ENCODE measurements at regions not wholly inside any gene's neighbourhood (a gene's known extent, or its start where the extent isn't known, plus 50 kb on each side); places are given as distances from the start of the nearest gene placed in this dataset.

- no peaks in the 10 kb centered on the region for H3K36me3 ChIP-seq (ENCODE audit: control insufficient read depth, low read length)
- no peaks in the 10 kb centered on the region for H3K9me3 ChIP-seq (ENCODE audit: control insufficient read depth, insufficient read depth, low read length)
- TF ChIP-seq CTCF (IDR thresholded peaks at IDR 0.05; ENCODE audit: low read depth, low read length, poor library complexity, severe bottlenecking) (no peak), EZH2phosphoT487 (IDR thresholded peaks at IDR 0.05; ENCODE audit: borderline replicate concordance, low read length) (no peak)
- H3F3A ChIP-seq (ENCODE audit: control insufficient read depth, insufficient read depth), result no peaks in the 10 kb centered on the region
- no peaks in the 10 kb centered on the region for H3K9me2 ChIP-seq (replicated peaks; ENCODE audit: control insufficient read depth, low read length)
- no peak overlapping the region for H3K27ac ChIP-seq (ENCODE audit: low read depth, low read length)
- no peaks in the 10 kb centered on the region for H3K4me1 ChIP-seq (ENCODE audit: control insufficient read depth, low read length)
- no peak overlapping the region for H3K4me3 ChIP-seq (ENCODE audit: low read length)
- no peak overlapping the region for H3K4me2 ChIP-seq (ENCODE audit: low read length)
- no peaks in the 10 kb centered on the region for H4K20me1 ChIP-seq (ENCODE audit: control insufficient read depth, insufficient read depth, low read depth, low read length)
- H3K27me3 ChIP-seq (ENCODE audit: control insufficient read depth, low read length), result peaks cover 35% of the 10 kb centered on the region
- H3K79me2 ChIP-seq (ENCODE audit: control insufficient read depth, low read length), result no peaks in the 10 kb centered on the region
Observed at GRCh38 chr9:99362321-99362720, 140.2 kb downstream of the SEC61B start.

GRCh38 chr9:99363509-99363908 lies 141.4 kb downstream of the SEC61B start:
- Histone ChIP-seq H3K36me3 (ENCODE audit: control insufficient read depth, low read length) (no peaks in the 10 kb centered on the region), H3K9me3 (ENCODE audit: control insufficient read depth, insufficient read depth, low read length) (no peaks in the 10 kb centered on the region)
- TF ChIP-seq EZH2phosphoT487 (IDR thresholded peaks at IDR 0.05; ENCODE audit: borderline replicate concordance, low read length) (no peak), CTCF (IDR thresholded peaks at IDR 0.05; ENCODE audit: low read depth, low read length, poor library complexity, severe bottlenecking) (no peak)

GRCh38 chr9:99365233-99365980 lies 143.3 kb downstream of the SEC61B start:
- Histone ChIP-seq H3K4me1 (ENCODE audit: control insufficient read depth, low read length) (peaks cover 10% of the 10 kb centered on the region), H3K27me3 (ENCODE audit: control insufficient read depth, low read length) (peaks cover 43% of the 10 kb centered on the region), H3K27ac (ENCODE audit: low read depth, low read length) (no peak overlapping the region), H3K79me2 (ENCODE audit: control insufficient read depth, low read length) (no peaks in the 10 kb centered on the region), H3K4me2 (ENCODE audit: low read length) (no peak overlapping the region), H3F3A (ENCODE audit: control insufficient read depth, insufficient read depth) (no peaks in the 10 kb centered on the region), H3K9me3 (ENCODE audit: control insufficient read depth, insufficient read depth, low read length) (no peaks in the 10 kb centered on the region), H3K4me3 (ENCODE audit: low read length) (no peak overlapping the region), H4K20me1 (ENCODE audit: control insufficient read depth, insufficient read depth, low read depth, low read length) (no peaks in the 10 kb centered on the region), H3K9me2 (replicated peaks; ENCODE audit: control insufficient read depth, low read length) (no peaks in the 10 kb centered on the region), H3K36me3 (ENCODE audit: control insufficient read depth, low read length) (no peaks in the 10 kb centered on the region)
- TF ChIP-seq CTCF (IDR thresholded peaks at IDR 0.05; ENCODE audit: low read depth, low read length, poor library complexity, severe bottlenecking) (no peak), EZH2phosphoT487 (IDR thresholded peaks at IDR 0.05; ENCODE audit: borderline replicate concordance, low read length) (no peak)

More at GRCh38 chr9:99363509-99363908, 141.4 kb downstream of the SEC61B start:
- Histone ChIP-seq H3K4me2 (ENCODE audit: low read length) (no peak overlapping the region), H3K27me3 (ENCODE audit: control insufficient read depth, low read length) (peaks cover 46% of the 10 kb centered on the region), H3F3A (ENCODE audit: control insufficient read depth, insufficient read depth) (no peaks in the 10 kb centered on the region), H3K9me2 (replicated peaks; ENCODE audit: control insufficient read depth, low read length) (no peaks in the 10 kb centered on the region), H3K4me3 (ENCODE audit: low read length) (no peak overlapping the region), H3K4me1 (ENCODE audit: control insufficient read depth, low read length) (peaks cover 8% of the 10 kb centered on the region), H3K79me2 (ENCODE audit: control insufficient read depth, low read length) (no peaks in the 10 kb centered on the region), H4K20me1 (ENCODE audit: control insufficient read depth, insufficient read depth, low read depth, low read length) (no peaks in the 10 kb centered on the region), H3K27ac (ENCODE audit: low read depth, low read length) (no peak overlapping the region)

Data from DOHH2 (cell line).